ENCODE measurements at regions not wholly inside any gene's neighbourhood (a gene's known extent, or its start where the extent isn't known, plus 50 kb on each side); places are given as distances from the start of the nearest gene placed in this dataset.

GRCh38 chr4:137193564-137193963 lies 338.7 kb downstream of the PCDH18 start:
- TF ChIP-seq CTCF (IDR thresholded peaks at IDR 0.05), result no peak
- TF ChIP-seq REST (IDR thresholded peaks at IDR 0.05; ENCODE audit: insufficient read depth in 1 of 2, low read depth in 2 of 2, low read length in 1 of 2), result no peak
- no peak for TF ChIP-seq POLR2AphosphoS5 (IDR thresholded peaks at IDR 0.05; ENCODE audit: low read depth, low read length)
- TF ChIP-seq SIN3A (IDR thresholded peaks at IDR 0.05; ENCODE audit: borderline replicate concordance, insufficient read depth, low read depth, low read length), result no peak
- TF ChIP-seq TCF7L2 (IDR thresholded peaks at IDR 0.05; ENCODE audit: low read depth, low read length), result no peak

Measured in Panc1 (cell line).